ENCODE measurements at regions not wholly inside any gene's neighbourhood (a gene's known extent, or its start where the extent isn't known, plus 50 kb on each side); places are given as distances from the start of the nearest gene placed in this dataset.

DNA sequence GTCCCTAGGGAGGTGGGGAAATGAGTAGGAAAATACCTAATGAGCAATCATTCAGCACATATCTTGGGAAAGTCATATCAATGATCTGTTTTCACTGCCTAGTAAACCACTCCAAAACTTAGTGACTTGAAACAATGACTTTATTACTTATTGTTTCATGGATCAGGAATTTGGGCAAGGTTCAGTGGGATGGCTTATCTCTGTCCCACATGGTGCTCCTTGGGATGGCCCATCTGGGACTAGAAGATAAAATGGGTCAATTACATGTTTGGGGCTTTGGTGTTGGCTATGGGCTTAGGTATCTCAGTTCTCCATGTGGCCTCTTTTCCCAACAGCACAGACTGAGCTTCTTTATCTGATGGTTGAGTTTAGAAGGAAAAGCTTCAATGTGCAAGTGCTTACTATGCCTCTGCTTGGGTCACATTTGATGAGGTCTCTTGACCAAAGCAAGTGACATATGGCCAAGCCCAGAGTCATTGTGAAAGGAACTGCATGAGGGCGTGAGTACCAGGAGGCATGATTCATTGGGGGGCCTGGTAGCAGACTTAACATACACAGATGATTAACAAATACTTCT lies 218.1 kb upstream of the TNP1 start:
- ChIA-PET POLR2A (no interaction called here), RAD21 (ENCODE audit: unreplicated experiment) (no interaction called here), CTCF (interaction anchor here (1.1 kb wide), 1 partner anchor 28 kb away, joined by 5 read pairs; no protein-coding TSS in a partner anchor), SMC1A (ENCODE audit: uncharacterized antibody, unreplicated experiment) (interaction anchor here (1.2 to 2.0 kb wide), 2 partner anchors 9 to 11 kb away, joined by 3 to 5 read pairs; no protein-coding TSS in a partner anchor)
- 0% methylated on average over 1 of the region's 1 CpG for WGBS (ENCODE audit: insufficient coverage, insufficient replicate concordance, low lambda C conversion rate, missing lambda C conversion rate)
- no peaks in the 10 kb centered on the region for H3K4me1 ChIP-seq (ENCODE audit: control insufficient read depth, insufficient read depth, low read length)
- no peak overlapping the region for H3K9ac ChIP-seq (ENCODE audit: control insufficient read depth, insufficient read depth, low read length)
- no peak overlapping the region for H3K4me3 ChIP-seq
- no peaks in the 10 kb centered on the region for H3K9me3 ChIP-seq (replicated peaks; ENCODE audit: control insufficient read depth, insufficient read depth, low read length)
- in situ Hi-C loops (cut with MboI) = no loop called here
- H3K4me2 ChIP-seq (ENCODE audit: control insufficient read depth, insufficient read depth) = no peak overlapping the region
- no peak for FAIRE-seq
- no peak overlapping the region for H2AFZ ChIP-seq (ENCODE audit: control insufficient read depth, low read depth, low read length)
- H3K79me2 ChIP-seq (ENCODE audit: control insufficient read depth, insufficient read depth, low read length) = no peaks in the 10 kb centered on the region
- no TSS peak for BruUV-seq (replicated peaks)
- TF ChIP-seq ESRRA (IDR thresholded peaks at IDR 0.05; ENCODE audit: low read length) (no peak), BCL3 (IDR thresholded peaks at IDR 0.05; ENCODE audit: borderline replicate concordance, insufficient read depth, low read depth, low read length, poor library complexity, severe bottlenecking) (no peak), SIN3A (IDR thresholded peaks at IDR 0.05; ENCODE audit: low read depth, low read length) (no peak), JUNB (IDR thresholded peaks at IDR 0.05) (peak; percentile 13; the same call in 1 of the 2 replicates), SIX5 (IDR thresholded peaks at IDR 0.05; ENCODE audit: low read depth, low read length, severe bottlenecking) (no peak), CEBPZ (IDR thresholded peaks at IDR 0.05; ENCODE audit: low read depth, low read length) (no peak)
- TF ChIP-seq, protein P1, sequence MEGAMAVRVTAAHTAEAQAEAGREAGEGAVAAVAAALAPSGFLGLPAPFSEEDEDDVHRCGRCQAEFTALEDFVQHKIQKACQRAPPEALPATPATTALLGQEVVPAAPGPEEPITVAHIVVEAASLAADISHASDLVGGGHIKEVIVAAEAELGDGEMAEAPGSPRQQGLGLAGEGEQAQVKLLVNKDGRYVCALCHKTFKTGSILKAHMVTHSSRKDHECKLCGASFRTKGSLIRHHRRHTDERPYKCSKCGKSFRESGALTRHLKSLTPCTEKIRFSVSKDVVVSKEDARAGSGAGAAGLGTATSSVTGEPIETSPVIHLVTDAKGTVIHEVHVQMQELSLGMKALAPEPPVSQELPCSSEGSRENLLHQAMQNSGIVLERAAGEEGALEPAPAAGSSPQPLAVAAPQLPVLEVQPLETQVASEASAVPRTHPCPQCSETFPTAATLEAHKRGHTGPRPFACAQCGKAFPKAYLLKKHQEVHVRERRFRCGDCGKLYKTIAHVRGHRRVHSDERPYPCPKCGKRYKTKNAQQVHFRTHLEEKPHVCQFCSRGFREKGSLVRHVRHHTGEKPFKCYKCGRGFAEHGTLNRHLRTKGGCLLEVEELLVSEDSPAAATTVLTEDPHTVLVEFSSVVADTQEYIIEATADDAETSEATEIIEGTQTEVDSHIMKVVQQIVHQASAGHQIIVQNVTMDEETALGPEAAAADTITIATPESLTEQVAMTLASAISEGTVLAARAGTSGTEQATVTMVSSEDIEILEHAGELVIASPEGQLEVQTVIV (IDR thresholded peaks at IDR 0.05; ENCODE audit: borderline replicate concordance, partially characterized antibody) = no peak
- H3K27ac ChIP-seq (ENCODE audit: control insufficient read depth, insufficient read depth) = no peak overlapping the region
- intact Hi-C loops (cut with micrococcal nuclease; ENCODE audit: unreplicated experiment) = no loop called here
- H3K27me3 ChIP-seq (replicated peaks in 1 of 2; ENCODE audit: control insufficient read depth in 2 of 2, insufficient read depth in 2 of 2, low read length in 1 of 2) = no peaks in the 10 kb centered on the region
- no peaks in the 10 kb centered on the region for H4K20me1 ChIP-seq (ENCODE audit: control insufficient read depth, insufficient read depth)
- H3K36me3 ChIP-seq (ENCODE audit: control insufficient read depth in 2 of 2, insufficient read depth in 2 of 2, low read length in 1 of 2) = no peaks in the 10 kb centered on the region
- peak; percentile 53 for ATAC-seq
- no peak for DNase-seq (ENCODE audit: low read depth, low spot score)

Data from GM12878 (cell line).